Lower leg skin (tissue), 3 donors: ENCODE measurements at regions not wholly inside any gene's neighbourhood (a gene's known extent, or its start where the extent isn't known, plus 50 kb on each side); places are given as distances from the start of the nearest gene placed in this dataset.

Experiments
- CTCF ChIP-seq, 3 donors: fragments of 450-650 bp; IDR thresholded peaks; one replicate each; pipeline ENCODE4 v1.5.1; 2016; ENCODE audit warnings: antibody characterized with exemption in 3 of 3, mild to moderate bottlenecking in 3 of 3, moderate library complexity in 2 of 3
- POLR2A ChIP-seq, 2 donors: fragments of 450-650 bp; IDR thresholded peaks; one replicate each; pipeline ENCODE4 v1.6.1; 2016 to 2017; ENCODE audit warnings: antibody characterized with exemption in 2 of 2, mild to moderate bottlenecking in 1 of 2, moderate library complexity in 1 of 2

GRCh38 chr1:232333419-232333767 lies 296.5 kb downstream of the SIPA1L2 start:
- TF ChIP-seq CTCF (IDR thresholded peaks at IDR 0.05): no peak
- TF ChIP-seq POLR2A (IDR thresholded peaks at IDR 0.05): no peak
